Activated CD4-positive, alpha-beta T cell treated with anti-CD3 and anti-CD28 coated beads for 48 hours (primary cell): ENCODE measurements at regions not wholly inside any gene's neighbourhood (a gene's known extent, or its start where the extent isn't known, plus 50 kb on each side); places are given as distances from the start of the nearest gene placed in this dataset.

Experiments
- DNase-seq: peaks from one replicate; pipeline ENCODE4 v3.0.0-alpha.2; 2020

- no peak for DNase-seq
Measured at GRCh38 chr13:33953781-33954180, 135.8 kb downstream of the RFC3 start.

- no peak for DNase-seq
Measured at GRCh38 chr13:33956346-33956745, 138.4 kb downstream of the RFC3 start.

DNA sequence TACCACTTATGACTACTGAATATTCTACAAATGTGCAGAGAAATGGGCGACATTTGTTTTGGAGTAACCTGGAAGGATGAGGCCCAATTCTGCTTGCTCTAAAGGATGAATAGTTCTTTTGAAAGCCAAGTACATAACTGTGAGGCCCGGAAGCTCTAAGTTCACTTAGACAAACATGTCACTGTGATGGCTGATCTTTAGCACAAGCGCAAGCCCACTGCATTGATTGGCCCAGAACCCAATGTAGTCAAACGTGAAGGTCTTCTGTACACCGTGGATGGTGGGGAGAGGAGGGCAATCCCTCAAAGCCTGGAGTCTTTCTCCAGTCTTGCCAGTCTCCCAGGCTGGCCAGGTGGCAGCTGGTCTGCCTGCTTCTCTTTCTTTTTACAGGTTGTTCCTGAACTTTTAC, 139.6 kb downstream of the RFC3 start:
- no peak for DNase-seq

DNA sequence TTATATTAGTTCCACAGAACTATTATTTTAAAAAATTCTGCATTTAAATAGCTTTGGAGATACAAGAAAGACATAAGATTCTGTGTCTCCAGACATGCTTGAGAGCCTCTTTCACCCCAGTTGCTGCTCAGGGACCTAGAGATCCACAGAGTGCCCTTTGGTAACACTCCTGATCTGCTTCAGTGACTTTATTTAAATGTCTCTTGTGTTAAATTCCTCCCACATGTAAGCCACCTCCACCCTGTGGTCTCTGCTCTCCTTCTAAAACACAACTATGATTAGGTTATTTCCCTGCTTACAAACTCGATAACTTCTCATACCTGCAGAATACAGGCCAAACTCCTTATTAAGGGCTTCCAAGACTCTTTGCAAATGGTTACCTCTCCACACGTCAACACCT, 141.0 kb downstream of the RFC3 start:
- no peak for DNase-seq

DNA sequence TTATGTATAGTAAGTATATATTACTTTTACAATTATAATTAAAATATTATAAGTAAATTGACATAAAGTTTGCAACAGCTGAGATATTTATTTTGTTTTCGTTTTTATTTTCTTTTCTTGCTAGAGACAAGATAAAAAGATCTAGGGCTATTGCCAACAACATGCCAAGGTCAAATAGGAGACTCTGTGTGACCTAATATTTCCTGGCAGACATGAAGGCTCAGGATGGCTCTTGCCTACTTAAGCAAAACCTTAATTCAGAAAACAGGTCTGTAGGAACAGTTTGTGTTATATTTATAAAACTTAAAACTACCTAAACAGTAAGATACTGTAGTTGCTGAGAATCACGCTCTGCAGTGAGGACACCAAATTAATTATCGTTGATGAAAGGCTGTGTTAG, 145.2 kb downstream of the RFC3 start:
- DNase-seq, result no peak

GRCh38 chr13:33963895-33964294, 145.9 kb downstream of the RFC3 start:
- no peak for DNase-seq

DNA sequence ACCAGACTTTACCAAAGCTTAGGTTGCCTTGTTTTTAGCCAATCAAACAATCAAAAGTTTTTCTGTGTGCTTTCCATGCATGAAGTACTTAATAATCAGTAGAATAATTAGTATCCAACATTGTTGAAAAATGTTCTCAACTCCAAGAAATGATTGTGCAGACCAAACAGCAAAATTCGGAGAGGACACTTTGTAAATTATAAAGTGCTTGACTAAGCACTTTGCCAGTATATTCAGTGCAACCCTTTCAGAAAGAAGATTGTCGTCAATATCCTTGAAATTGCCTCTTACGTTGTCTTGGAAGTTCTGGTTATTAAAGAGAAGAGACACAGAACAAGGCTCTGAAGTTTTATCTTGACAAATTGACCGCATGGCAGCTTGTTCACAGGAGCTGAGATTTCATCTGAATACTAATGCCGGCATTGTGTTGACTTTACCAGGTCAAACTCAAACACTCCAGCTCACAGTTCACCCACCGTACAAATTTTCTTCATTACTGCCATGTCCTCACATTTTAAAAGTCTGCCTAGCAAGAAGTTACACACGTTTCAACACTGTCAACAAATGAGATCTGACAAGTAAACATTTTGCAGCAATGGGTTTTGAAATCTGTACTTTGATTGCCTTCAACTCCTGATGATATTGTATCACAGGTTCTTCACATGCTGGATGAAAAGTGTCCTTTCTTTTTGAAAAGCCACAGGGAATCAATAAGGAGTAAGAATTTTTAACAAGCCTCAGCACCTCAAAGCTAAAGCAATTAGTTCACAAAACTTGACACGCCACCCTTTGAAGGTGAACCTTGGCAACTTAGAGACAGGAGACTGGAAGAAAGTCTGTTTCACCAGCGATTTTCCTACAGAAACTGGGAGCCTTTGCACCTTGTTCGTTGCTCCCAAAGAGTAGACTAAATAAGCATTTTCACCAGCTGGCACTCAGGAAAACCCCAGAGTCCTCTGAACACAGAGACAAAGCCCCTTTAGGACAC, 150.9 kb downstream of the RFC3 start:
- no peak for DNase-seq

DNA sequence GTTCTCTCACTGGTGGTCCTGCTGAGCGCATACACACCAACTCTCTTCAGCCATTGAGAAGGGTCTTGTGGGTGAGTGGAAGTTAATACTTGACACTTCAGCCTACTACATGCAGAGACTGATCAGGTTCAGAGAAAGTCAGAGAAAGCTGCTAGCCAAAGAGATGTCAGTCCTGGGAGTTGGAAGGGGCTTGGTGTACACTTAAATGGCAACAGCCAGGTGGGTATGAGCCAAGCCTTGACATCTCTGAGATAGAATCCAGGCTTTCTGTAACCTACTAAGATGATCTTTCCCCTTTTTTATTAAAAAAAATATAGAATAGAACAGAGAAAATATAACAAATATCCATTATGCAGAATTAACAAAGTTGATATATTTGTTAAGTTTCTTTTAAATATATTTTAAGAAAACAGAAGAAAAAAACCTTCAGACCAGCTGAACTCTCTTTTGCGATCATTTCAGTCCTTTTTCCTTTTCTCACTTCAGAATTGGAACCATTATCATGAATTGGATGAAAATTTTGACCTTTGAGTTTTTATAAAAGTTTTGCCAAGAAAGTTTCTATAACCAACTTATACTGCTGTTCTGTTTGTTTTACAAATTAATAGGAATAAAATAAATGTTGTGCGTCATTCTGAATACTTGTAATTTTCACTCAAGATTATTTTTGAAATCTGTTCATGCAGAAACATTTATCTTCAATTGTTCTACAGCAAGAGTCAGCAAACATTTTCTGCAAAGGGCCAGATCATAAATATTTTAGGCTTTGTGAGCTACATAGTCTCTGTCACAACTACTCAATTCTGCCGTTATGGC, 153.0 kb downstream of the RFC3 start:
- DNase-seq, result no peak

GRCh38 chr13:33971562-33971819, 153.5 kb downstream of the RFC3 start:
- DNase-seq, result no peak

DNA sequence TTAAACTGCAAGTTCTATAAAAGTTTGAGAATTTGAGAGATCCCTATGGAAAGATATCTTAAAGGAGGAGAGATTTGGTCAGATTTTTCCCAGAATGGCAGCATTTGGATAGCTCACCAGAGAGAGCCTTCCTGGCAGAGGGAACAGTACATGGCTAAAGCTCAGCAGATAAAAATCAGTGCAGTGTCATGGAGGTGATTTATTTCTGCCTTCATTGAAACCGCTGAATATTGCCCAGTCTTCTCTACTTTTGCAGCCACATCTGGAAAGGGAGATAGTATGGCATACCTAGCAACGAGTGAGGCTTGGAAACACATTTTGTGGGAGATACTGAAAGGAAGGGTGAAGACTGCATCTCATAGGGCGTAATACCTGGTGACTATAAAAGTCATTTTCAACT, 155.2 kb downstream of the RFC3 start:
- DNase-seq, result no peak

- no peak for DNase-seq
Measured at GRCh38 chr13:33976965-33977364, 159.0 kb downstream of the RFC3 start.

- no peak for DNase-seq
Measured at GRCh38 chr13:33978653-33979052, 160.7 kb downstream of the RFC3 start.

- no peak for DNase-seq
Measured at GRCh38 chr13:33992881-33993336, 175.0 kb downstream of the RFC3 start.

GRCh38 chr13:33994198-33994597, 176.2 kb downstream of the RFC3 start:
- no peak for DNase-seq

- no peak for DNase-seq
Measured at GRCh38 chr13:33994826-33995502, 177.0 kb downstream of the RFC3 start.

GRCh38 chr13:33996636-33997035, 178.7 kb downstream of the RFC3 start:
- no peak for DNase-seq

- DNase-seq, result no peak
Measured at GRCh38 chr13:33997574-33997973, 179.6 kb downstream of the RFC3 start.

- no peak for DNase-seq
Measured at GRCh38 chr13:33999811-34000605, 182.1 kb downstream of the RFC3 start.

GRCh38 chr13:34000955-34001354, 183.0 kb downstream of the RFC3 start:
- no peak for DNase-seq

- DNase-seq, result no peak
Measured at GRCh38 chr13:34001389-34001788, 183.4 kb downstream of the RFC3 start.

DNA sequence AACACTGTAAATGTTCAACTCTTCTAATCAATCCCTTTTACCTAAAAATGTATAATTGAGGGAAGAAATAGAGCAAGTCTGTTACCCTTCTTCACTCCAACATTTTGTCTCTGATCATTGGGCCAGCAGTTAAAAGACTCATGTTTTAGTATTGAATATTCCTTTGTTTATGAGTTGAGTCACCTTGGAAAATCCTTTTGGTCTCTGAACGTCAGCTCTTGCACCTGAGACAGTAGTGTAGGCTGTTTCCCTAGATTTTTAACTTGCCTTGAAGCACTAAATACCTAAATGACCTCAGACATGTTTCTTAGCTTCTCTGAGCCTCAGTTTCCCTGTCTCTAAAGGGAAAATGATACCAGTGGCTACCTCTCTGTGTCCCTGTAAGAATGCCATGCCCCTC, 184.2 kb downstream of the RFC3 start:
- no peak for DNase-seq

DNA sequence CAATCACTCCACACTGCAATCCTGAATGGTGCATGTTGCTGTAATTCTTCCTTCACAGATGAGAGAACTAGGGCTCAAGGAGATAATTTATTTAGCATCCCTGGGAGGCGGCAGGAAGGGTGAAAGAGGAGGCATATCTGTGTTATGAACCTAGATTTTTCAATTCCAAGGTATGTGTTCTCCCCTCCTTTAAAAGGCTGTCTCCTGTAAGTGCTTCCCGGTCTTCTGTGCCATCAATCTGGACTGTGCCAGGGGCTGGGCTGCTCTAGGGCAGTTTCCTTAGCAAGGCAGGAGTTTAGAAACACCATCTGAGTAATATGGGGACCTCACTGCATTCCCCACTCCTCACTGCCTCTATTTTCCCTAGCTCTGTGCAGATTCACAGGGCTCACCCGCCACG, 185.0 kb downstream of the RFC3 start:
- DNase-seq, result no peak

DNA sequence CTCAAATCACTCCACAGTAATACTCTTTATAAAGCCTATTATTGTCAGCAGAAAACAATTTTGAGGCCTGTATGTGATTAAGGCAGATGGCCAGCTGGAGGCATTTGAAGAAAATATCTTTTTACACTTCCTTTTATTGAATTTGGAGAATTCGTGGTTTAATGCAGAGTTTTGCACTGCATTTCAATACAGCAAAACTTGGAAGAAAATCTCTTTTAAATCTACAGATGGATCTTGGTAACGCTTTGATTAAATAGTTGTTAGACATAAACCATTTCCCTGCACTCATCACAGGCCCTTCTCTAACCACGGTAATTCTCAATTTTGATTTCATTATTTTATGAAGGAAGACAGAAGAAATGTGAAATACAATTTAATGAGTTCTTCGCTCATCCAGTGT, 185.7 kb downstream of the RFC3 start:
- DNase-seq, result no peak
